ENCODE measurements at regions not wholly inside any gene's neighbourhood (a gene's known extent, or its start where the extent isn't known, plus 50 kb on each side); places are given as distances from the start of the nearest gene placed in this dataset.
"Not testable (repeated sequence)": the region's sequence is repeated elsewhere in the genome, so short reads cannot be mapped to it uniquely, and the experiment has no call there.

DNA sequence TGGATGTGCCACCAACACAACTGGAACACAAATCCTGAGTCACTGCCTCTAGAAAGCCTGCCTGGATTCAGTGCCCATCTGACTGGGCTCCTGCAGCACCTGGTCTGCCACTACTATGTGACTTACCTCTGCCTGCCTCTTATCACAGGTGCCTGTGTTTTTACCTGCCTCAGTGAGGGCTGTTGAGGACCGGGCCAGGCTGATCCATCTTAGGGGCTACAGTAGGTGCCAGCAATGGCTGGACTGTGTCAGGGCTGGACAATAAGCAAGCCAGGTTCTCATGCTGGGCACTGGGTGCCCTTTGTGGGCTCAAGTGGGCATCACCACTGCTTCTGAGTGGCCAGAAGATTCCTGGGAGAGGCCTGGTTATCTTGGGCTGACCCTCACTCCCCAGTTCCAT is 948.6 kb upstream of the TPTE start:
- DNase-seq (ENCODE audit: low read depth, low spot score) = not testable (repeated sequence)

DNA sequence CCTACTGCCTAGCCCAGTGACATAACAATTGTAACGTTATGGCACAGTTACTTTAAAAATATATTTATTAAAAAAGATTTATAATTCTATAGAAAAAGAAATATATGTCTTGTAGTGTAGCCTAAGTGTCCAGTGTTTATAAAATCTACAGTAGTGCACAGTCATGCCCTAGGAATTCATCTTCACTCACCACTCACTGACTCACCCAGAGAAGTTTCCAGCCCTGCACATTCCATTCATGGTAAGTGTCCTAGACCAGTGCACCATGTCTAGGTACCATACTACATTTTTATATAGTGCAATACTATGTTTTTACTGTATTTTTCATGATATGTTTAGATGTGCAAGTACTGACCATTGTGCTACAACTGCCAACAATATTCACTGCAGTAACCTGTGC is 947.9 kb upstream of the TPTE start:
- not testable (repeated sequence) for DNase-seq (ENCODE audit: low read depth, low spot score)

DNA sequence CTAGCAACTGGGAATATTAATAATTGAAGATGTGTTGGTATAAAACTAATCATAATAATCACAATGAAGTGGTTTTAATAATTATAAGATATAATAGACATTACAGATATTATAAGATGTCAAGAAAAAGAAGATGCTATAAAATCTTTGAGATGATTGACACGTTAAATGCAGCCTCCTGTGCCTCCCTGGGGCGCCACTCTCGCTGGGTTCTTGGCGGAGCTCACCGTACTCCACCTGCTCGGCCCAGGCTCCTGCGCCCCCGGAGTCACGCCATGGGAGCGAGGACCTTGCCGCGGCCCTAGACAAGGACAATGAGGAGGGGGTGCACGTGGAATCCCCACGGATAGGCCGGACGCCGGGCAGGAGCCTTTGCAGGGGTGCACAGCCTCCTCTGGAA is 942.1 kb upstream of the TPTE start:
- DNase-seq (ENCODE audit: low read depth, low spot score) = not testable (repeated sequence)

DNA sequence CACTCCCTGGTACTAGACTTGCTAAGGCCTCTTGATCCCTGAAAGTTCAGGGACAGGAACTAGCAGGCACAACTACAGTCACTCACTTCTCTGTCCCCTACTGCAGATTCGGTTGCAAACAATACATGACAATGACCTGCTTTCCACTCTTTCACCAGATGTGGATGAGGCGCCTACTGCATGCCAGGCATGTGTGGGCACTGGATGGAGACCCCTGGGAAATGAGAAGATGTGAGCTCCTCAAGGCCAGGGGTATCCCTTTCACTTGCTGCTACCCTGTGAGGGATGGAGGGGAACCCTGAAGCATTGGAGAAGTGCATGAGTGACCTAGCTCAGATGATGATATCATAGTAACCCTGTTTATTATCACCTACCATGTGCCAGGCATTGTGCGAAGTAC is 933.4 kb upstream of the TPTE start:
- DNase-seq (ENCODE audit: low read depth, low spot score) = not testable (repeated sequence)

DNA sequence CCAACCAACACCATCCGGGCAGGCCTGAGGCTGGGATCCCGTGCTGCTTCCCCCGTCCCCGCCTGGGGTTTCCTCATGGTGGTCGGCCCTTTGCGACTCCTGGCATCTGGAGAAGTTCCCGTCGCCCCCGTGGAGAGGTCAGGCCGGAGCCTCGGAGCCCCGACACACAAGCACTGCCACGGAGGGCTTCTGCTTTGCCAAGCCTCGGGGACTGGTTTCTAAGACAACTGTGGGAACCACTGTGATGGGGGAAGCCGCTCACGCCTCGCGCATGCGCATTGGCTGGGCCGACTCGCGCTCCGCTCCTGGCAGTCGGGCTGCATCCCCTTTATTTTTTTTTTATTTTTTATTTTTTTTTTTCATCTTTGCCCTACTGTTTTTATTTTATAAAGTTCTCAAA is 928.8 kb upstream of the TPTE start:
- DNase-seq (ENCODE audit: low read depth, low spot score) = not testable (repeated sequence)

DNA sequence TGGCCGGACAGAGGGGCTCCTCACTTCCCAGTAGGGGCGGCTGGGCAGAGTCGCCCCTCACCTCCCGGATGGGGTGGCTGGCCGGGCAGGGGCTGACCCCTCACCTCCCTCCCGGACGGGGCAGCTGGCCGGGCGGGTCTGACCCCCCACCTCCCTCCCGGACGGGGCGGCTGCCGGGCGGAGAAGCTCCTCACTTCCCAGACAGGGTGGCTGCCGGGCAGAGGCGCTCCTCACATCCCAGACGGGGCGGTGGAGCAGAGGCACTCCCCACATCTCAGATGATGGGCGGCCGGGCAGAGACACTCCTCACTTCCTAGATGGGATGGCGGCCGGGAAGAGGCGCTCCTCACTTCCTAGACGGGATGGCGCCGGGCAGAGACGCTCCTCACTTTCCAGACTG is 927.7 kb upstream of the TPTE start:
- not testable (repeated sequence) for DNase-seq (ENCODE audit: low read depth, low spot score)

DNA sequence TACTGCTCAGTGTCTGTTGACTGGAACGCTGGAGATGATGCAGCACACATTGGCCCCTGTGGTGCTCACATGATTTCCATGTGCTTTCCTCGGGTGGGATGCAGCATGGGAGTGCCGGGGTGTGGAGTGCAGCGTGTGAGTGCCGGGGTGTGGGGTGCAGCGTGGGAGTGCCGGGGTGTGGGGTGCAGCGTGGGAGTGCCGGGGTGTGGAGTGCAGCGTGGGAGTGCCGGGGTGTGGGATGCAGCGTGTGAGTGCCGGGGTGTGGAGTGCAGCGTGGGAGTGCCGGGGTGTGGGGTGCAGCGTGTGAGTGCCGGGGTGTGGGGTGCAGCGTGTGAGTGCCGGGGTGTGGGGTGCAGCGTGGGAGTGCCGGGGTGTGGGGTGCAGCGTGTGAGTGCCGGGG is 907.4 kb upstream of the TPTE start:
- not testable (repeated sequence) for DNase-seq (ENCODE audit: low read depth, low spot score)

DNA sequence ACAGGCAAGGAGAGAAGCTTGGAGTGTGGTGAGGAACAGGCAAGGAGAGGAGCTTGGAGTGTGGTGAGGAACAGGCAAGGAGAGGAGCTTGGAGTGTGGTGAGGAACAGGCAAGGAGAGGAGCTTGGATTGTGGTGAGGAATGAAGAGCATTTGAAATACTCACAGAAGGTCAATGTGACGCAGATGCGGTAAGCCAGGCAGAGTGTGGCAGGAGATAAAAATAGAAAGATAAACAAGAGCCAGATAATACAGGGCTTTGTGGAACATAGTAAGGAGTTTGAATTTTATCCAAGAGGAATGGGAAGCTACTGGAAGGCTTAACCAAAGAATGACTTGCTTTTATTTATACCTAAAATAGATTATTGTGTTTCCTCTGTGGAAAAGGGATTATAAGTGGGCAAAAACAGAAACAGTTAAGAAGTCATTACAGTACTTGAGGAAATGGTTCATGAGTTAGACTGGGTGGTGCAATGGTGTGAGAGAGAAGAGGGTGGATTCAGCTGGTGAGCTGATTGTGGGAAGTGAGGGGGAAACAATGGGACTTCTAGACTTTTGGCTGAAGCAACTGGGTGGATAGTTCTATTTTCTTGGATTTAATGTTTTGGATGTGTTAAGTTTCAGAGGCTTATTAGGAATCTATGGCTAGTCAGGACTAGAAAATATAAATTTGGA is 900.1 kb upstream of the TPTE start:
- DNase-seq (ENCODE audit: low read depth, low spot score) = not testable (repeated sequence)

DNA sequence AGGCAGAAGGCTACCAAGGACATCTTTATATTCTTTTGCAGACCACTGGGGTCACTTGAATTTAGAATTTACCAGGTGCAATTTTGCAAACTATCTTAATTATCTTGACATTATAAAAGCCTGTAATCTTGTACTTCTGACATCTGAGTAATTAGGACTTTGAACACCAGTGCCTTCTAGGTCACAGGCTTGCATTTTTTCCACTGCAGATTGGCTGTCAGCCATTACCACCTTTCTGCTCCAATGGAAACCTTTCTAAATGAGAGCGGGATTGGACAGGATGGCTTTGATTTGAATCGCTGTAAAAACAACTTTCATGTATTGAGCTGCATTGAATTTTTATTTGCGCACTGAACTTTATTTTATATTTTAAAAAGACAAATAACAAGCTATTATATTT is 893.3 kb upstream of the TPTE start:
- DNase-seq (ENCODE audit: low read depth, low spot score) = not testable (repeated sequence)

DNA sequence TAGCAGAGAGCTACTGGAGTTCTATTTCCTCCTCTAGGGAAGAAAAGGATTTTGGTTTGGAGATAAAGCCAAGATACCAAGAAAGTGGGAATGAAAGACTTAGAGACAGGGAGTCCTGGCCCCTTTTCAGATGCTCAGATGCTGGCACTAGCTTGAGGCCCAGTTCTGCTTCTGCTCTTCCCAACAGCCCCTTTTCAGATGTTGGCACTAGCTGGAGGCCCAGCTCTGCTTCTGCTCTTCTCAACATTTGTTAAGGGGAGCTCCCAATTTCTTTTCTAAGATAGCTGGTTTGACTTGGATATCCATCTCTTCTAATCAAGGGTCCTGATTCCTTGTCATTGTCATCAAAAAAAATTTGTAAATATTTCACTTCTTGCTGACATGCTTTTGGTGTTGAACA is 874.0 kb upstream of the TPTE start:
- DNase-seq (ENCODE audit: low read depth, low spot score) = not testable (repeated sequence)

DNA sequence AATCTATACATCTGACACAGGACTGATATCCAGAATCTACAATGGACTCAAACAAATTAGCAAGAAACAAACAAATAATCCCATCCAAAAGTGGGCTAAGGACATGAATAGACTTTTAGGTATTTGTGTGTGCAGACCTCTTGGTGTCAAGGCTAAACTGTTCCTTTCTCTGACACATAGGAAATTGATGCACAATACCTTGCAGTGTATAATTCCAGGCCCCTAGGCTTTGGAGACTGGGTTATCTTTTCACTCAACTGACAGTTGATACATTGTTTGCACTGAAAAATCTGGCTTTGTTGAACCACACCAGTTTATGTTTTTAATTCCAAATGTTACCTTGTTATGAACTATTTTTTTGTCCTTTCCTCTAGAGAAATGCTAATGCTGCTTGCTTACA is 873.1 kb upstream of the TPTE start:
- not testable (repeated sequence) for DNase-seq (ENCODE audit: low read depth, low spot score)

DNA sequence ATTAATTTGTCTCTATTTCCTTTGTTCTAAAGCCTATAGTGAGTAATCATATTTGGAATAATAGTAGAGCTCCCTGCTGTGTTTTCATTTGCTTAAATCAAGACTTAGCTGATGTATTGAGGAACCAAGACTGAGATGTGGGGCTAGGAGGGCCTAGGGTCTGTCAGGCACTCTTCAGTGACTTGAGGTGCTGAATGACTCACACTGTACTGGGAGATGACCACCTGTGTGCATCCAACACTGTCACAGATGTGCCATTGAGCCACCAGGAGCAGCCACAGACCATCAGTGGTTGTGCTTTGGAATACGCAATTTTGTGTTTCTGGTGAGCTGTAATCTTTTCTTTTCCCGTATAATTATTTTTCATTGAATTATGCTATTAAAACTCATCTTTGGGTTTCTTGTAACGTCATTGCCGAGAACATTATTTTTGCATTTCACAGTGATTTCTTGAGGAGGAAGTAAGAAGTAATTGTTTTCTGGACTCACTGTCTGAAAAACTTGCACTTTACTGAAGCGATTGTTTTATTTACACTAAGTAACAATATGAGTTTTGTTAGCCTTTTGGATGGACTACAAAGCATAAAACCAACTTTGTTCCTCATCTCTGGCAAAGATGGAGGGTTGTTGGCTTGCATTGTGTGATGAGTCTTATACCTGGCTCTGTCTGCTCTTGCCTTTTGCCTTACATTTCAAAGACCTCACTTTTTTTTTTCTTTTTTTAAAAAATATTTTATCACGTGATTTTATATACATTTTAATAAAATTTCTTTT is 872.2 kb upstream of the TPTE start:
- not testable (repeated sequence) for DNase-seq (ENCODE audit: low read depth, low spot score)

DNA sequence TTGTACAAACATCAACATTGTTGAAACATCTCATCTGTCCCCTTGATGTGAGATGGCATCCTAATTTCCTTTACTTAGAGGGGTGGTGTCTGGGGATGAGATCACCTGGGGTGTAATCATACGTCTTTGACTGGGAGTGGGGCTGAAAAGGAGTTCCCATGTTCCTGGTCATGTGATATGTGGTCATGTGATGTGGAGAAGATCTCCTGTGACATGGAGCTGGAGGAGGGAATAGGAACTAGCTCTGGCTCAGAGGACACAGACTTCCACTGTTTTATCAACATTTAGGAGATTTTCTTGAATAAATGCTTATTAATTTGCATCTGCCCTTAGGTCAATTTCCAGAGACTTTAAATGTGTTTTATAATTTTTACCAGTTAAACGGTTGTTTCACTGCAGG is 868.6 kb upstream of the TPTE start:
- DNase-seq (ENCODE audit: low read depth, low spot score) = not testable (repeated sequence)

DNA sequence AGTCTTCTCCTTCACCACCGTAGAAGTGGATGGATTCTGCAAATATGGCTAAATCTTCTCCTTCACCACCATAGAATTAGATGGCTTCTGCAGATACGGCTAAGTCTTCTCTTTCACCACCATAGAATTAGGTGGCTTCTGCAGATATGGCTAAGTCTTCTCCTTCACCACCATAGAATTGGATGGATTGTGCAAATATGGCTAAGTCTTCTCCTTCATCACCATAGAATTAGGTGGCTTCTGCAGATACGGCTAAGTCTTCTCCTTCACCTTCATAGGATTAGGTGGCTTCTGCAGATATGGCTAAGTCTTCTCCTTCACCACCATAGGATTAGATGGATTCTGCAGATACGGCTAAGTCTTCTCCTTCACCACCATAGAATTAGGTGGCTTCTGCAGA is 866.2 kb upstream of the TPTE start:
- not testable (repeated sequence) for DNase-seq (ENCODE audit: low read depth, low spot score)

DNA sequence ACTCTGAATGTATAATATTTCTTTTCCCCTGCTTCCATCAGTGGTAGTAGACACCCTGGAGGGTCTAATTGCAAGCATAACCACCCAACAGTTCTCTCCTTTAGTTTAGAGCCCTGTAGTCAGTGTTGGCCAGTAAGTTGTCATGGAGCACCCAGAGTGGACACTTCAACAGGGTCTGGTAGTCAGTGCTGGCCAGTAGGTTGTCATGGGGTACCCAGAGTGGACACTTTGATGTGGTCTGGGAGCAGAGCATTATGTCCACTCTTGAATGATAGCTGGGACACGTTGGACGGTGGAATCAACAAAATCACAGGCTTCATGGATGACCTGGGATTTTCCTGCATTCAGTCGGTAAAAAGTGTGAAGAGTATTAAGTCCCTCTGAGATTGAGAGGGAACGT is 864.9 kb upstream of the TPTE start:
- DNase-seq (ENCODE audit: low read depth, low spot score) = not testable (repeated sequence)

DNA sequence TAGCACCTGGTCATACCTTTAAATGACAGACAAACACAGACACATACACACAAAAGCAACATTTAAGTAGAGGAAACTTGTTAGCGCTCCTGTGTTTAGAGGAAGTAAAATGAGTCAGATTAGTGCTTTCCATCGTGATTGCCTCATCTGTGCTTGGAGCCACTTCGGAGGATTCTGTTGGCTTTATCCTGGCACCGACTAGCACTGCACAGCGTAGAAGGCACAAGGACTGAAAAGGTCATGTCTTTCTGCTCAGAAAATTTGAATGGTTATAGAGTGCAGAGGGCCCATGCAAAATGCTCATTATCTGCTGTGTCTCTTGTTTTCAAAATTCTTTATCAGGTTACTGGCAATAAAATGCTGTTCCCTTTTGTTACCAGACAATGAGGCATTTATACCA is 863.6 kb upstream of the TPTE start:
- DNase-seq (ENCODE audit: low read depth, low spot score) = not testable (repeated sequence)

DNA sequence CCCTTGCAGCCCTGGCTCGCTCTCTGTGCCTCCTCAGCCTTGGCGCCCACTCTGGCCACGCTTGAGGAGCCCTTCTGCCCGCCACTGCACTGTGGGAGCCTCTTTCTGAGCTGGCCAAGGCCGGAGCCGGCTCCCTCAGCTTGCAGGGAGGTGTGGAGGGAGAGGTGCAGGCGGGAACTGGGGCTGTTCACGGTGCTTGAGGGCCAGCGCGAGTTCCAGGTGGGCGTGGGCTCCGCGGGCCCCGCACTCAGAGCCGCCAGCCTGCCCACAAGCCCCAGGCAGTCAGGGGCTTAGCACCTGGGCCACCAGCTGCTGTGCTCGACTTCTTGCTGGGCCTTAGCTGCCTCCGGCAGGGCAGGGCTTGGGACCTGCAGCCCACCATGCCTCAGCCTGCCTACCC is 861.5 kb upstream of the TPTE start:
- DNase-seq (ENCODE audit: low read depth, low spot score) = not testable (repeated sequence)

DNA sequence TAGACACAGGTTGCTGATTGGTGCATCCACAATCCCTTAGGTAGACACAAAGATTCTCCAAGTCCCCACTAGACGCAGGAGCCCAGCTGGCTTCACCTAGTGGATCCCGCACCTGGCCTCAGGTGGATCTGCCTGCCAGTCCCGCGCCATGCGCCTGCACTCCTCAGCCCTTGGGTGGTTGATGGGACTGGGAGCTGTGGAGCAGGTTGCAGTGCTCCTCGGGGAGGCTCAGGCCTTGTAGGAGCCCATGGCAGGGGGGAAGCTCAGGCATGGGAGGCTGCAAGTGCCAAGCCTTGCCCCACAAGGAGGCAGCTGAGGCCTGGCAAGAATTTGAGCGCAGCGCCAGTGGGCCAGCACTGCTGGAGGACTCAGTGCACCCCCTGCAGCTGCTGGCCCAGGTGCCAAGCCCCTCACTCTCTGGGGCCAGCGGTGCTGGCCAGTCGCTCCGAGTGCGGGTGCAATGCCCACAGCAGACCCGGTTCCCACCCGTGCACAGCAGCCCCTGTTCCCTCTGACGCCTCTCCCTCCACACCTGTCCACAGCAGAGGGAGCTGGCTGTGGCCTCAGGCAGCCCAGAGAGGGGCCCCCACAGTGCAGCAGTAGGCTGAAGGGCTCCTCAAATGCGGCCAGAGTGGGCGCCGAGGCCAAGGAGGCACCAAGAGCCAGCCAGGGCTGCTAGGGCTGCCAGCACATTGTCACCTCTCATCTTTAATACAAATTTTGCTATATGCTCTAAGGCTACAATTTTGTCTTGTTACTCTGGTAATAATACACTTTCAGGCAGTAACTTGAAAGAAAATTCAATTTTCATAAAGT is 857.3 kb upstream of the TPTE start:
- DNase-seq (ENCODE audit: low read depth, low spot score) = not testable (repeated sequence)

DNA sequence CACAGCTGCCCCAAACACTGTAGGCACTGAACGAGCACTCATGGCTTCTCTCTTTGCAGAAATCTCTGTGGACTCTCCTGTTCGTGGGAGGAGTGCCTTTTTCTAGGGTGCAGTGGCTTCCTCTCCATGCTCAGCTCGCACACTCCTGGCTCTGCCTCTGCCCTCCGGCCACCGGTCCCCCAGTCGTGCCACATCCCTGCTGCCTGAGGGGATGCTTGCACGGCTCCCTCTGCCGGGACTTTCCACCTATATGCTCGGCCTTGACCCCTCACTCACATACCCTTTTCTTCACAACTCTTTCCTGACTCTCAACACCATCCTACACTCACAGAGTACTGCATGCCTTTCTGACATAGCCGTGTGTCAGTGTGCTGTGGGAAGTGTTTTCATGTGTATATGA is 845.6 kb upstream of the TPTE start:
- DNase-seq (ENCODE audit: low read depth, low spot score) = not testable (repeated sequence)

DNA sequence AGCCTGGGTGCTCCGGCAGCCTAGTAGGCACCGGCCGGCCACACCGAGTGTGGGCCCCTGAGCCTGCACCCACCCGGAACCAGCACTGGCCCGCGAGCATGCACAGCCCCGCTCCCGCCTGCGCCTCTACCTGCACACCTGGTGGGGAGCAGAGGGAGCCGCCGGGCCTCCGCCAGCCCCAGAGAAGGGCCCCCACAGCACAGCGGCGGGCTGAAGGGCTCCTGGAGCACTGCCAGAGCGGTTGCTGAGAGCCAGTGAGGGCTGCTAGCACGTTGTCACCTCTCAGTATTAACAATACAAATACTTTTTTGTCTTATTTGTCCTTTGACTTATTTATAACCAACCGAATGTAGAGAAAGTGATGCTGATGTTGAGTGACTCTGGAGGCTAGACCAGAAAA is 842.4 kb upstream of the TPTE start:
- DNase-seq (ENCODE audit: low read depth, low spot score) = not testable (repeated sequence)

DNA sequence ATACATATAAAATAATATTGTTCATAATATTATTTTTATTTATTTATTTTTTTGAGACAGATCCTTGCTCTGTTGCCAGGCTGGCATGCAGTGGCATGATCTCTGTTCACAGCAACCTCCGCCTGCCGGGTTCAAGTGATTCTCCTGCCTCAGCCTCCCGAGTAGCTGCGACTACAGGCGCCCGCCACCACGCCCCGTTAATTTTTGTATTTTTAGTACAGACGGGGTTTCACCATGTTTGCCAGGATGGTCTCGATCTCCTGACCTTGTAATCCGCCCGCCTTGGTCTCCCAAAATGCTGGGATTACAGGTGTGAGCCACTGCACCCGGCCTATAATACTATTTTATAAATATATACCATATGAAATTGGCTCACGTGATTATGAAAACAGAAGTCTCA is 832.4 kb upstream of the TPTE start:
- not testable (repeated sequence) for DNase-seq (ENCODE audit: low read depth, low spot score)

DNA sequence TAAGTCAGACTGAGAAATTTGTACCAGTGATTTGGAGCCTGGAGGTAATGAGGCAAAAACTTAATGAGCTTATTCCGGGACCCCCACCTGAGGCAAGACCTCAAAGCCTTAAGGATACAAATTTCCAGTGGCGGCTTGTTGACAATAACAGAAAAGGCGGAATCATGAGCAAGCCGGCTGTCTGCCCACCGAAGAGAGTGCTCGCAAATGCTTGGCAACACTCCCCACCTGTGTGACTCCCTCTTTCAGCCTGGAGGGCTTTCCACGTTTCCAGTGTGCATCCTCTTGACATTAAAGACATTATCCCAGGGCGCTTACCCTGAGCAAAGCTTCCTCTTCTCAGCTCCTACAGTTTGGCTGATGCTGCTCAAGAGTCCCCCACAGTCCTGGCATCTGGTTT is 830.4 kb upstream of the TPTE start:
- not testable (repeated sequence) for DNase-seq (ENCODE audit: low read depth, low spot score)

Measured in astrocyte of the hippocampus (primary cell).